ENCODE measurements at regions not wholly inside any gene's neighbourhood (a gene's known extent, or its start where the extent isn't known, plus 50 kb on each side); places are given as distances from the start of the nearest gene placed in this dataset.
"Not testable (repeated sequence)": the region's sequence is repeated elsewhere in the genome, so short reads cannot be mapped to it uniquely, and the experiment has no call there.

GRCh38 chr10:17538941-17539340 is 78.2 kb downstream of the HACD1 start:
- DNase-seq, result no peak
- no peak overlapping the region for H3K4me3 Mint-ChIP-seq
- H3K27ac Mint-ChIP-seq, result no peak overlapping the region
- no peak for ATAC-seq
- H3K27me3 Mint-ChIP-seq, result no peaks in the 10 kb centered on the region
- H3K36me3 Mint-ChIP-seq (ENCODE audit: low read depth), result no peaks in the 10 kb centered on the region
- no peaks in the 10 kb centered on the region for H3K9me3 ChIP-seq (ENCODE audit: control insufficient read depth, low read length, poor library complexity, severe bottlenecking)
- H3K4me1 Mint-ChIP-seq, result no peaks in the 10 kb centered on the region

- Mint-ChIP-seq H3K4me3 (no peak overlapping the region), H3K27ac (no peak overlapping the region), H3K27me3 (no peaks in the 10 kb centered on the region), H3K4me1 (no peaks in the 10 kb centered on the region), H3K36me3 (ENCODE audit: low read depth) (no peaks in the 10 kb centered on the region)
- DNase-seq, result no peak
- no peaks in the 10 kb centered on the region for H3K9me3 ChIP-seq (ENCODE audit: control insufficient read depth, low read length, poor library complexity, severe bottlenecking)
- ATAC-seq, result no peak
These were observed 79.9 kb downstream of the HACD1 start for GRCh38 chr10:17537281-17537680.

GRCh38 chr10:17536221-17536620 is 81.0 kb downstream of the HACD1 start:
- no peaks in the 10 kb centered on the region for H3K9me3 ChIP-seq (ENCODE audit: control insufficient read depth, low read length, poor library complexity, severe bottlenecking)
- DNase-seq, result no peak
- Mint-ChIP-seq H3K27me3 (no peaks in the 10 kb centered on the region), H3K4me1 (no peaks in the 10 kb centered on the region), H3K36me3 (ENCODE audit: low read depth) (no peaks in the 10 kb centered on the region), H3K4me3 (no peak overlapping the region), H3K27ac (no peak overlapping the region)
- no peak for ATAC-seq

GRCh38 chr10:17533731-17534130 is 79.3 kb upstream of the ST8SIA6 start:
- H3K9me3 ChIP-seq (ENCODE audit: control insufficient read depth, low read length, poor library complexity, severe bottlenecking), result no peaks in the 10 kb centered on the region
- no peak for DNase-seq
- no peaks in the 10 kb centered on the region for H3K36me3 Mint-ChIP-seq (ENCODE audit: low read depth)
- no peak overlapping the region for H3K4me3 Mint-ChIP-seq
- no peak for ATAC-seq
- no peak overlapping the region for H3K27ac Mint-ChIP-seq
- no peaks in the 10 kb centered on the region for H3K27me3 Mint-ChIP-seq
- no peaks in the 10 kb centered on the region for H3K4me1 Mint-ChIP-seq

- no peak overlapping the region for H3K27ac Mint-ChIP-seq
- H3K4me1 Mint-ChIP-seq, result no peaks in the 10 kb centered on the region
- peaks cover 5% of the 10 kb centered on the region for H3K36me3 Mint-ChIP-seq (ENCODE audit: low read depth)
- ATAC-seq (no peak), DNase-seq (no peak)
- H3K4me3 Mint-ChIP-seq, result no peak overlapping the region
- H3K27me3 Mint-ChIP-seq, result peaks cover 7% of the 10 kb centered on the region
- H3K9me3 ChIP-seq (ENCODE audit: control insufficient read depth, low read length, poor library complexity, severe bottlenecking), result no peaks in the 10 kb centered on the region
These were observed 74.0 kb upstream of the ST8SIA6 start for GRCh38 chr10:17528306-17528862.

GRCh38 chr10:17527514-17528146 is 73.2 kb upstream of the ST8SIA6 start:
- ATAC-seq, result no peak
- Mint-ChIP-seq H3K4me3 (no peak overlapping the region), H3K27ac (no peak overlapping the region), H3K36me3 (ENCODE audit: low read depth) (peaks cover 5% of the 10 kb centered on the region), H3K4me1 (no peaks in the 10 kb centered on the region), H3K27me3 (peaks cover 7% of the 10 kb centered on the region)
- no peaks in the 10 kb centered on the region for H3K9me3 ChIP-seq (ENCODE audit: control insufficient read depth, low read length, poor library complexity, severe bottlenecking)
- no peak for DNase-seq

- ATAC-seq, H3K4me3 Mint-ChIP-seq: not testable (repeated sequence)
These were observed 72.2 kb upstream of the ST8SIA6 start for GRCh38 chr10:17526571-17526970.

GRCh38 chr10:17523917-17524316 is 69.5 kb upstream of the ST8SIA6 start:
- no peaks in the 10 kb centered on the region for H3K9me3 ChIP-seq (ENCODE audit: control insufficient read depth, low read length, poor library complexity, severe bottlenecking)
- Mint-ChIP-seq H3K27me3 (peaks cover 7% of the 10 kb centered on the region), H3K27ac (no peak overlapping the region), H3K4me3 (no peak overlapping the region), H3K36me3 (ENCODE audit: low read depth) (peaks cover 5% of the 10 kb centered on the region), H3K4me1 (no peaks in the 10 kb centered on the region)
- ATAC-seq (no peak), DNase-seq (no peak)

More at GRCh38 chr10:17526571-17526970, 72.2 kb upstream of the ST8SIA6 start:
- not testable (repeated sequence) for DNase-seq; H3K36me3 Mint-ChIP-seq (ENCODE audit: low read depth); H3K4me1 Mint-ChIP-seq; H3K9me3 ChIP-seq (ENCODE audit: control insufficient read depth, low read length, poor library complexity, severe bottlenecking); H3K27me3 Mint-ChIP-seq; H3K27ac Mint-ChIP-seq

GRCh38 chr10:17523246-17523753 is 68.9 kb upstream of the ST8SIA6 start:
- peaks cover 7% of the 10 kb centered on the region for H3K27me3 Mint-ChIP-seq
- DNase-seq, result no peak
- H3K36me3 Mint-ChIP-seq (ENCODE audit: low read depth), result peaks cover 4% of the 10 kb centered on the region
- no peak overlapping the region for H3K27ac Mint-ChIP-seq
- H3K4me3 Mint-ChIP-seq, result no peak overlapping the region
- H3K9me3 ChIP-seq (ENCODE audit: control insufficient read depth, low read length, poor library complexity, severe bottlenecking), result no peaks in the 10 kb centered on the region
- no peak for ATAC-seq
- H3K4me1 Mint-ChIP-seq, result no peaks in the 10 kb centered on the region

- not testable (repeated sequence) for H3K27ac Mint-ChIP-seq; DNase-seq; ATAC-seq; H3K4me3 Mint-ChIP-seq; H3K4me1 Mint-ChIP-seq; H3K9me3 ChIP-seq (ENCODE audit: control insufficient read depth, low read length, poor library complexity, severe bottlenecking); H3K36me3 Mint-ChIP-seq (ENCODE audit: low read depth); H3K27me3 Mint-ChIP-seq
These were observed 67.9 kb upstream of the ST8SIA6 start for GRCh38 chr10:17522269-17522668.

- DNase-seq (no peak), ATAC-seq (no peak)
- Mint-ChIP-seq H3K4me1 (no peaks in the 10 kb centered on the region), H3K27ac (no peak overlapping the region), H3K27me3 (no peaks in the 10 kb centered on the region), H3K36me3 (ENCODE audit: low read depth) (no peaks in the 10 kb centered on the region), H3K4me3 (no peak overlapping the region)
- no peaks in the 10 kb centered on the region for H3K9me3 ChIP-seq (ENCODE audit: control insufficient read depth, low read length, poor library complexity, severe bottlenecking)
These were observed 65.1 kb upstream of the ST8SIA6 start for GRCh38 chr10:17519457-17519856.

- Mint-ChIP-seq H3K4me3 (no peak overlapping the region), H3K27ac (no peak overlapping the region), H3K4me1 (no peaks in the 10 kb centered on the region), H3K36me3 (ENCODE audit: low read depth) (no peaks in the 10 kb centered on the region), H3K27me3 (no peaks in the 10 kb centered on the region)
- H3K9me3 ChIP-seq (ENCODE audit: control insufficient read depth, low read length, poor library complexity, severe bottlenecking), result no peaks in the 10 kb centered on the region
- DNase-seq (no peak), ATAC-seq (no peak)
These were observed 63.9 kb upstream of the ST8SIA6 start for GRCh38 chr10:17518338-17518737.

- H3K27me3 Mint-ChIP-seq, result no peaks in the 10 kb centered on the region
- H3K9me3 ChIP-seq (ENCODE audit: control insufficient read depth, low read length, poor library complexity, severe bottlenecking), result no peaks in the 10 kb centered on the region
- DNase-seq (no peak), ATAC-seq (no peak)
- H3K27ac Mint-ChIP-seq, result no peak overlapping the region
- no peaks in the 10 kb centered on the region for H3K36me3 Mint-ChIP-seq (ENCODE audit: low read depth)
- H3K4me3 Mint-ChIP-seq, result no peak overlapping the region
- H3K4me1 Mint-ChIP-seq, result no peaks in the 10 kb centered on the region
These were observed 62.0 kb upstream of the ST8SIA6 start for GRCh38 chr10:17516376-17516775.

- Mint-ChIP-seq H3K4me3 (no peak overlapping the region), H3K27me3 (no peaks in the 10 kb centered on the region), H3K27ac (no peak overlapping the region), H3K36me3 (ENCODE audit: low read depth) (no peaks in the 10 kb centered on the region), H3K4me1 (no peaks in the 10 kb centered on the region)
- ATAC-seq (no peak), DNase-seq (no peak)
- H3K9me3 ChIP-seq (ENCODE audit: control insufficient read depth, low read length, poor library complexity, severe bottlenecking), result no peaks in the 10 kb centered on the region
These were observed 58.1 kb upstream of the ST8SIA6 start for GRCh38 chr10:17512341-17513001.

Data from T-helper 17 cell (primary cell).